GM23248 (cell line): ENCODE measurements at regions not wholly inside any gene's neighbourhood (a gene's known extent, or its start where the extent isn't known, plus 50 kb on each side); places are given as distances from the start of the nearest gene placed in this dataset.

Source experiments
- EZH2 ChIP-seq: fragments of 200-600 bp; sonication (generic); IDR thresholded peaks from 2 replicates; pipeline ENCODE4 v1.6.1; 2018; ENCODE audit warnings: antibody characterized with exemption, mild to moderate bottlenecking; ENCODE audit not compliant: insufficient read depth, poor library complexity, severe bottlenecking
- EZH2phosphoT487 ChIP-seq: fragments of 200-600 bp; sonication (generic); IDR thresholded peaks from 2 replicates; pipeline ENCODE4 v1.6.1; 2018; ENCODE audit warnings: antibody characterized with exemption, moderate library complexity, mild to moderate bottlenecking, low read depth; ENCODE audit not compliant: insufficient read depth

- TF ChIP-seq EZH2, result no peak
- TF ChIP-seq EZH2phosphoT487, result no peak
These were observed 124.6 kb downstream of the COPS8 start for GRCh38 chr2:237210297-237210696.
